ENCODE measurements at regions not wholly inside any gene's neighbourhood (a gene's known extent, or its start where the extent isn't known, plus 50 kb on each side); places are given as distances from the start of the nearest gene placed in this dataset.

GRCh38 chr16:9251026-9251425, 159.6 kb downstream of the HAPSTR1 start:
- DNase-seq (ENCODE audit: low spot score) = no peak

GRCh38 chr16:9254863-9255262, 163.4 kb downstream of the HAPSTR1 start:
- DNase-seq (ENCODE audit: low spot score) = no peak

- DNase-seq (ENCODE audit: low spot score) = no peak
These were observed 164.8 kb downstream of the HAPSTR1 start for GRCh38 chr16:9256196-9256595.

GRCh38 chr16:9257843-9258242, 166.4 kb downstream of the HAPSTR1 start:
- no peak for DNase-seq (ENCODE audit: low spot score)

GRCh38 chr16:9258423-9259051, 167.1 kb downstream of the HAPSTR1 start:
- DNase-seq (ENCODE audit: low spot score) = peak; percentile 18

GRCh38 chr16:9259914-9260608, 168.6 kb downstream of the HAPSTR1 start:
- no peak for DNase-seq (ENCODE audit: low spot score)

GRCh38 chr16:9260666-9261065, 169.2 kb downstream of the HAPSTR1 start:
- no peak for DNase-seq (ENCODE audit: low spot score)

- no peak for DNase-seq (ENCODE audit: low spot score)
These were observed 169.9 kb downstream of the HAPSTR1 start for GRCh38 chr16:9261376-9261775.

- no peak for DNase-seq (ENCODE audit: low spot score)
These were observed 171.7 kb downstream of the HAPSTR1 start for GRCh38 chr16:9262941-9263715.

- no peak for DNase-seq (ENCODE audit: low spot score)
These were observed 172.6 kb downstream of the HAPSTR1 start for GRCh38 chr16:9264067-9264466.

- no peak for DNase-seq (ENCODE audit: low spot score)
These were observed 177.0 kb downstream of the HAPSTR1 start for GRCh38 chr16:9268446-9268845.

GRCh38 chr16:9270424-9270823, 179.0 kb downstream of the HAPSTR1 start:
- no peak for DNase-seq (ENCODE audit: low spot score)

GRCh38 chr16:9270941-9271340, 179.5 kb downstream of the HAPSTR1 start:
- DNase-seq (ENCODE audit: low spot score) = no peak

- no peak for DNase-seq (ENCODE audit: low spot score)
These were observed 180.4 kb downstream of the HAPSTR1 start for GRCh38 chr16:9271841-9272240.

GRCh38 chr16:9275377-9275776, 183.9 kb downstream of the HAPSTR1 start:
- DNase-seq (ENCODE audit: low spot score) = no peak

- no peak for DNase-seq (ENCODE audit: low spot score)
These were observed 184.4 kb downstream of the HAPSTR1 start for GRCh38 chr16:9275816-9276354.

GRCh38 chr16:9279291-9280068, 188.0 kb downstream of the HAPSTR1 start:
- no peak for DNase-seq (ENCODE audit: low spot score)

GRCh38 chr16:9280069-9280466, 188.6 kb downstream of the HAPSTR1 start:
- DNase-seq (ENCODE audit: low spot score) = no peak

- DNase-seq (ENCODE audit: low spot score) = no peak
These were observed 195.5 kb downstream of the HAPSTR1 start for GRCh38 chr16:9286930-9287329.

- DNase-seq (ENCODE audit: low spot score) = no peak
These were observed 204.8 kb downstream of the HAPSTR1 start for GRCh38 chr16:9296271-9296590.

GRCh38 chr16:9297437-9298113, 206.1 kb downstream of the HAPSTR1 start:
- DNase-seq (ENCODE audit: low spot score) = peak; percentile 47

- DNase-seq (ENCODE audit: low spot score) = no peak
These were observed 208.8 kb downstream of the HAPSTR1 start for GRCh38 chr16:9300252-9300651.
